ENCODE measurements at regions not wholly inside any gene's neighbourhood (a gene's known extent, or its start where the extent isn't known, plus 50 kb on each side); places are given as distances from the start of the nearest gene placed in this dataset.

DNA sequence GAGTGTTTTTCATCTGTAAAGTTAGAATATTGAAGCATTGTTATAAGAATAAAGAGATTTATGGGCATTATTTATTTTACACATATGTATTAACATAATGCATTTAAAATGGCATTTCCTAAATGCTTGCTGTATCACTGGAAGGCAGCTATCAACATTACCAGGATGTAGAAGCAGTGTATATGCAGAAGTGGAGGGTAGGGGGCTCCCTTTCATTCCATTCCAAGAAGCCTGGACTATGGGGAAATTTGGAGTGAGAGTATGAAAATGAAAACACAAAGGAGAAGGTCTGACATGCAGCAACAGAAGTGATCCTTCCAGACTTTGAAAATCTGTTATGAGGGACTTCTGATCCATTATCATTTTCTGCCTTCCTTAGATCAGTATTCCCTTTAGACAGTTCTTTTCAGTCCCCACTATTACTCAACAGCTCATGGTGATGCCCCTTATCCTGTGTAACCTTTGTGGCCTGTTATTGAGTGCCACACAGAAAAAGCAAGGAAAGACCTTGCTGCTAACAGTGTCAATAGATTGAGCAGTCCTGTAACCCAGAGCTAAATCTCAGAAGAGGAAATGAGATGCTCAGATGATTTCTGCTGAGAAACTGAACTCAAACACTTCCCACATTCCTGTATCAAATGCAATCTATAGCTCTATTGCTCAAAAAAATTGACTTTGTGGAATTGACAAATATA, 216.6 kb downstream of the HNMT start:
- no peaks in the 10 kb centered on the region for H3K27me3 ChIP-seq (ENCODE audit: control insufficient read depth in 1 of 2, insufficient read depth in 1 of 2, low read length in 2 of 2)
- H4K91ac ChIP-seq (ENCODE audit: low read length): no peak overlapping the region
- no peak overlapping the region for H2AFZ ChIP-seq (ENCODE audit: low read depth, low read length)
- H3K9ac ChIP-seq (ENCODE audit: low read length): no peak overlapping the region
- H3K4me3 ChIP-seq (ENCODE audit: insufficient read depth in 1 of 2, low read depth in 1 of 2, low read length in 2 of 2): no peak overlapping the region
- no peak overlapping the region for H2BK12ac ChIP-seq (ENCODE audit: low read length in 2 of 2)
- H2AK5ac ChIP-seq (ENCODE audit: low read length, severe bottlenecking): no peak overlapping the region
- H3K9me3 ChIP-seq (ENCODE audit: control insufficient read depth, low read length): no peaks in the 10 kb centered on the region
- H2BK5ac ChIP-seq (ENCODE audit: low read depth, low read length, poor library complexity, severe bottlenecking): no peak overlapping the region
- peak overlapping the region; percentile 25 for H4K8ac ChIP-seq (ENCODE audit: low read length)
- H3K14ac ChIP-seq (ENCODE audit: low read length in 2 of 2): no peak overlapping the region
- no peak overlapping the region for H3K4me2 ChIP-seq (ENCODE audit: low read length, poor library complexity, severe bottlenecking)
- no peak for DNase-seq
- H3K23ac ChIP-seq (ENCODE audit: low read length in 2 of 2): no peak overlapping the region
- no peak overlapping the region for H2BK120ac ChIP-seq (ENCODE audit: low read depth, low read length)
- no peak overlapping the region for H2BK15ac ChIP-seq (ENCODE audit: low read depth, poor library complexity, severe bottlenecking)
- H3K36me3 ChIP-seq (ENCODE audit: control insufficient read depth in 1 of 2, insufficient read depth in 2 of 2, low read depth in 1 of 2, low read length in 2 of 2): no peaks in the 10 kb centered on the region
- no peak overlapping the region for H3K27ac ChIP-seq (ENCODE audit: low read length, poor library complexity, severe bottlenecking)
- H3K4ac ChIP-seq (ENCODE audit: low read depth in 1 of 2, low read length in 2 of 2): no peak overlapping the region
- H3K18ac ChIP-seq (ENCODE audit: low read depth in 1 of 2, low read length in 2 of 2): no peak overlapping the region
- no peaks in the 10 kb centered on the region for H3K4me1 ChIP-seq (ENCODE audit: control insufficient read depth, insufficient read depth, low read depth, low read length)
- no peaks in the 10 kb centered on the region for H3K79me1 ChIP-seq (replicated peaks; ENCODE audit: low read length, poor library complexity, severe bottlenecking)

DNA sequence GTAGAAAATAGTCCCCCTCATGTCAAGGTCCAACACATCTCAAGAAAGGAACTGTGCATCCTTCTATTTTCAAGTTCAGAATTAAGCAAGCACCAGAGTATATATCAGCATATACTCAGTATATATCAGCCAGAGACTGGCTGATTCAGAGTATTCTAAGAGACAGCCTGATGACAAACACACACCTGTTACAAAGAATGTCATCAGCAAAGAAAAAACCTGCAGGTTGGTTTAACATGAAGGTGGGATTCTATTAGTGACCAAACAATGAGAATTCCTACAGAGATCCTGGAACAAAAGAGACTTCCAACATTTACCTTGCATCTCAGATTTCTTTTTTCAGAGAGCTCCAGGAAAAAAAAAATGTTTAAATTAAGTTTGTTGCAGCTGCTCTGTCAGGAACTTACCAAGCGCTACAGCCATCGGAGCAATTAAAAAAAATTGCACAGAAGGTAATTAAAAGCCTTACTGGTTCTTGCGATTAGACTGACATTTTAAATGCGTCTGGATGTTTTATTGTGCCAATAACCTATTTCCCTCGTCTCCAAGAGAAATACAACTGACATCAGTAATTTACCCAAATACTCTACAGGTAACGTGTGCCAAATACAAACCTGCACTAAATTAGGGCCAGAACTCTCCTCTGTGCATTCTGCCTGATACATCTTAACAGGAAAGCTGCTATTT, 218.1 kb downstream of the HNMT start:
- H3K9ac ChIP-seq (ENCODE audit: low read length): no peak overlapping the region
- H2BK12ac ChIP-seq (ENCODE audit: low read length in 2 of 2): no peak overlapping the region
- H2AK5ac ChIP-seq (ENCODE audit: low read length, severe bottlenecking): no peak overlapping the region
- H3K18ac ChIP-seq (ENCODE audit: low read depth in 1 of 2, low read length in 2 of 2): no peak overlapping the region
- H3K9me3 ChIP-seq (ENCODE audit: control insufficient read depth, low read length): no peaks in the 10 kb centered on the region
- H3K4me1 ChIP-seq (ENCODE audit: control insufficient read depth, insufficient read depth, low read depth, low read length): no peaks in the 10 kb centered on the region
- H3K23ac ChIP-seq (ENCODE audit: low read length in 2 of 2): no peak overlapping the region
- no peak overlapping the region for H4K91ac ChIP-seq (ENCODE audit: low read length)
- no peak overlapping the region for H3K27ac ChIP-seq (ENCODE audit: low read length, poor library complexity, severe bottlenecking)
- no peak overlapping the region for H3K4me2 ChIP-seq (ENCODE audit: low read length, poor library complexity, severe bottlenecking)
- no peaks in the 10 kb centered on the region for H3K36me3 ChIP-seq (ENCODE audit: control insufficient read depth in 1 of 2, insufficient read depth in 2 of 2, low read depth in 1 of 2, low read length in 2 of 2)
- WGBS: 77% methylated on average over 6 of the region's 6 CpGs
- no peak overlapping the region for H2BK15ac ChIP-seq (ENCODE audit: low read depth, poor library complexity, severe bottlenecking)
- no peak overlapping the region for H2BK120ac ChIP-seq (ENCODE audit: low read depth, low read length)
- H3K4me3 ChIP-seq (ENCODE audit: insufficient read depth in 1 of 2, low read depth in 1 of 2, low read length in 2 of 2): no peak overlapping the region
- DNase-seq: no peak
- no peak overlapping the region for H2AFZ ChIP-seq (ENCODE audit: low read depth, low read length)
- no peak overlapping the region for H2BK5ac ChIP-seq (ENCODE audit: low read depth, low read length, poor library complexity, severe bottlenecking)
- H3K4ac ChIP-seq (ENCODE audit: low read depth in 1 of 2, low read length in 2 of 2): no peak overlapping the region
- H4K8ac ChIP-seq (ENCODE audit: low read length): no peak overlapping the region
- H3K79me1 ChIP-seq (replicated peaks; ENCODE audit: low read length, poor library complexity, severe bottlenecking): no peaks in the 10 kb centered on the region
- H3K27me3 ChIP-seq (ENCODE audit: control insufficient read depth in 1 of 2, insufficient read depth in 1 of 2, low read length in 2 of 2): no peaks in the 10 kb centered on the region
- H3K14ac ChIP-seq (ENCODE audit: low read length in 2 of 2): no peak overlapping the region

DNA sequence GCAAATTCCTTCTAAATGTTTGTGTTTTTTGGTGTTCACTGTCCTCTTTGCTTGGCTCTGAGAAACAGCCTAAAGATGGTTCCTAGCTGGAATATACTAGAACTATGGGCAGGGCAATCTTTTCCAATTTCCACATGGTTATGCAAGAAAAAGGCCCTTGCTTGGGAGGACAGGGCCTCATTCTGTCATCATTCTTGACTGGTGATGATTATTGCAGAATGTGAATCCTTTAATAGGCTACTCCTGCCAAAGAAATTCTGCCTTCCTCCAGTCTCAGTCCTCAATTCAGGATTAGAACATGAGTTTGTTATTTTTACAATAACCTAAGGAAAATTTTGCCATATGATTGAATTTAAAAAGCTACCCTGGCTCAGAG, 218.7 kb downstream of the HNMT start:
- Histone ChIP-seq H4K91ac (ENCODE audit: low read length) (no peak overlapping the region), H3K4me2 (ENCODE audit: low read length, poor library complexity, severe bottlenecking) (no peak overlapping the region), H3K14ac (ENCODE audit: low read length in 2 of 2) (no peak overlapping the region), H2BK15ac (ENCODE audit: low read depth, poor library complexity, severe bottlenecking) (no peak overlapping the region), H2BK120ac (ENCODE audit: low read depth, low read length) (no peak overlapping the region), H2AK5ac (ENCODE audit: low read length, severe bottlenecking) (no peak overlapping the region), H3K18ac (ENCODE audit: low read depth in 1 of 2, low read length in 2 of 2) (no peak overlapping the region), H3K23ac (ENCODE audit: low read length in 2 of 2) (no peak overlapping the region), H3K36me3 (ENCODE audit: control insufficient read depth in 1 of 2, insufficient read depth in 2 of 2, low read depth in 1 of 2, low read length in 2 of 2) (no peaks in the 10 kb centered on the region), H3K9me3 (ENCODE audit: control insufficient read depth, low read length) (no peaks in the 10 kb centered on the region), H3K4me1 (ENCODE audit: control insufficient read depth, insufficient read depth, low read depth, low read length) (no peaks in the 10 kb centered on the region), H3K27ac (ENCODE audit: low read length, poor library complexity, severe bottlenecking) (no peak overlapping the region), H3K4me3 (ENCODE audit: insufficient read depth in 1 of 2, low read depth in 1 of 2, low read length in 2 of 2) (no peak overlapping the region), H3K27me3 (ENCODE audit: control insufficient read depth in 1 of 2, insufficient read depth in 1 of 2, low read length in 2 of 2) (no peaks in the 10 kb centered on the region), H2BK5ac (ENCODE audit: low read depth, low read length, poor library complexity, severe bottlenecking) (no peak overlapping the region), H3K9ac (ENCODE audit: low read length) (no peak overlapping the region), H2BK12ac (ENCODE audit: low read length in 2 of 2) (no peak overlapping the region), H4K8ac (ENCODE audit: low read length) (no peak overlapping the region), H3K4ac (ENCODE audit: low read depth in 1 of 2, low read length in 2 of 2) (no peak overlapping the region), H3K79me1 (replicated peaks; ENCODE audit: low read length, poor library complexity, severe bottlenecking) (no peaks in the 10 kb centered on the region), H2AFZ (ENCODE audit: low read depth, low read length) (no peak overlapping the region)
- DNase-seq: no peak

DNA sequence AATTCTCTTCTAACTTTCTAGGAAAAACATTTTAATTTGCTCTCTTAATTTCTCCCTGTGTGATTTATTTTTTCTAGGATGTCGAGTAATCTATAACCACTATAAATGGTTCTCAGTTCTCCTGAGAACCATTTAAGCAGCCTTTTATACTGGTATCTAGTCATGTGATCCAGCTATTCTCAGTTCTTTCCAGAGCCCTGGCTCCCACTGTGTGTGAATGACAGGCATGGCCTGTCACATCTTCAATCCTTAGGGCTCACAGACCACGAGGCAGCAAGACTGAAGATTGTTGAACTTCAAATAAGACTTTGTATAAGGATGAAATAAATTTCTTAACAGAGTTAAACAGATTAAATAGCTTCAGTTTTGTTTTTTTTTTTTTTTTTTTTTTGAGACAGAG, 219.4 kb downstream of the HNMT start:
- Histone ChIP-seq H3K18ac (ENCODE audit: low read depth in 1 of 2, low read length in 2 of 2) (no peak overlapping the region), H3K79me1 (replicated peaks; ENCODE audit: low read length, poor library complexity, severe bottlenecking) (no peaks in the 10 kb centered on the region), H3K27me3 (ENCODE audit: control insufficient read depth in 1 of 2, insufficient read depth in 1 of 2, low read length in 2 of 2) (no peaks in the 10 kb centered on the region), H4K8ac (ENCODE audit: low read length) (no peak overlapping the region), H2BK12ac (ENCODE audit: low read length in 2 of 2) (no peak overlapping the region), H3K9me3 (ENCODE audit: control insufficient read depth, low read length) (no peaks in the 10 kb centered on the region), H2AFZ (ENCODE audit: low read depth, low read length) (no peak overlapping the region), H3K9ac (ENCODE audit: low read length) (no peak overlapping the region), H3K23ac (ENCODE audit: low read length in 2 of 2) (no peak overlapping the region), H3K14ac (ENCODE audit: low read length in 2 of 2) (no peak overlapping the region), H3K4me1 (ENCODE audit: control insufficient read depth, insufficient read depth, low read depth, low read length) (no peaks in the 10 kb centered on the region), H3K27ac (ENCODE audit: low read length, poor library complexity, severe bottlenecking) (no peak overlapping the region), H3K4ac (ENCODE audit: low read depth in 1 of 2, low read length in 2 of 2) (no peak overlapping the region), H3K4me3 (ENCODE audit: insufficient read depth in 1 of 2, low read depth in 1 of 2, low read length in 2 of 2) (no peak overlapping the region), H3K4me2 (ENCODE audit: low read length, poor library complexity, severe bottlenecking) (no peak overlapping the region), H4K91ac (ENCODE audit: low read length) (no peak overlapping the region), H2AK5ac (ENCODE audit: low read length, severe bottlenecking) (no peak overlapping the region), H3K36me3 (ENCODE audit: control insufficient read depth in 1 of 2, insufficient read depth in 2 of 2, low read depth in 1 of 2, low read length in 2 of 2) (no peaks in the 10 kb centered on the region), H2BK15ac (ENCODE audit: low read depth, poor library complexity, severe bottlenecking) (no peak overlapping the region), H2BK5ac (ENCODE audit: low read depth, low read length, poor library complexity, severe bottlenecking) (no peak overlapping the region), H2BK120ac (ENCODE audit: low read depth, low read length) (no peak overlapping the region)
- WGBS: 100% methylated on average over 1 of the region's 2 CpGs
- DNase-seq: no peak

Measured in mesenchymal stem cell (in vitro differentiated cells and primary cell).